Mononuclear cell (primary cell): ENCODE measurements at regions not wholly inside any gene's neighbourhood (a gene's known extent, or its start where the extent isn't known, plus 50 kb on each side); places are given as distances from the start of the nearest gene placed in this dataset.

Experiments
- H3K27me3 ChIP-seq: 2 replicates; pipeline ENCODE4 v1.6.0; 2011; ENCODE audit warnings: low read length, control low read depth; ENCODE audit not compliant: insufficient read depth
- H3K4me1 ChIP-seq: 2 replicates; pipeline ENCODE4 v1.5.1; 2011; ENCODE audit warnings: mild to moderate bottlenecking, low read length, control low read depth; ENCODE audit not compliant: insufficient read depth
- H3K4me3 ChIP-seq: 2 replicates; pipeline ENCODE4 v1.5.1; 2011; ENCODE audit warnings: mild to moderate bottlenecking, low read length, moderate library complexity
- H3K9me3 ChIP-seq: 2 replicates; pipeline ENCODE4 v1.5.1; 2011; ENCODE audit warnings: low read depth, mild to moderate bottlenecking, control low read depth, low read length

DNA sequence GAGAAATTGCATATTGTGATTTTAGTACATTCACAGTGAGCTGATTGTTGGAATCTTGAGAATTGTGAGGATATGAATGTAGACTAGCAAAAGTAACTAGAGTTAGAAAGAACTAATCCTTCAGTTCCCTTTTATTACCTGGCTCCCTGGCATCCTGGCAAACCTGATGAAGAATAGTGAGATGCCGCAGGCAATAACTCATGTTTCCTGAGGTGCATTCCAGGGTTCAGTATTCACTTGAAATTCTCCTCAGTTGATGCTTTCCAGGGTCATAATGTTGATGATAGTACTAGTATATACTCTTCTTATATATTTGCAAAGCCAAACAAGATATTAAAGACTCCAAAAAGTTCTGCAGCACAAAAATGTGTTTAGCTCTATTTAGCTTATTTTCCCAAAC, 432.1 kb upstream of the CELF4 start:
- H3K4me3 ChIP-seq: no peak overlapping the region
- H3K4me1 ChIP-seq: no peaks in the 10 kb centered on the region
- no peaks in the 10 kb centered on the region for H3K9me3 ChIP-seq
- H3K27me3 ChIP-seq: no peaks in the 10 kb centered on the region

DNA sequence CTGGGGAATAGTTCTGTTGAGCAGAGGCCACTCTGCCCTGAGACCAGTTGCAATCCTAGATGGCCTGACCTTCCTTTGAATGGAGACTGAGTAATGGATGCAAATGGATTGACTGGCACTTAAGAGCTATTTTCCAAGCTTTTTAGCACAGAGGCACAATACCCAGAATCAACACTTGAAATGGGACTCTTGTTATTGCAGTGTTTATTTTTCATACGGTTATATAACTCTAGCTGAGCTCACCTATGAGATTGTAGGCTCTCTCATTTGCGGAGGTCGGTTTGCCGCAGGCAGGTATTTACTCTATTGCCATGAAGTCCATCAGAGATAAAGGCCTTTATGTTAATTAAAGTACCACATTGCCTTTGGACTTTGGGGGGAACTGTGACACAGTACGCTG, 422.3 kb upstream of the CELF4 start:
- H3K9me3 ChIP-seq: no peaks in the 10 kb centered on the region
- H3K4me3 ChIP-seq: no peak overlapping the region
- H3K27me3 ChIP-seq: no peaks in the 10 kb centered on the region
- no peaks in the 10 kb centered on the region for H3K4me1 ChIP-seq

DNA sequence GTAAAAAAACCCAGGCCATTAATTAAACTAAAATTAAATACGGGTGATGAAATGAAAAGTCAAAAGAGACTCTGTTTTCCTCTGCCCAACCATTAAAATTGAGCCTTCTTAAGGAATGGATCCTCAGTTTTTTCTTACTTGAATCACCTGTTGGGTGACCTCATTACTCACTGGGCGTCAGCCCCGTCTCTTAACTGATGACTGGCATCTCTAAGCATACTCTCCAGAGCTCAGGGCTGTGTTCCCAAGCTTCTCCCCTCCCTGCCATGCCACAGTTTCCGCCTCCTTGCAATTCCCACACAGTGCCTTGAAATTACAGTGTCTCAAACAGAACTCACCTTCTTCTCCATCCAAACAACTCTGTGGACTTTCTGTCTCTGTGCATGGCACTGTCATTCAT, 421.1 kb upstream of the CELF4 start:
- Histone ChIP-seq H3K9me3 (no peaks in the 10 kb centered on the region), H3K4me3 (no peak overlapping the region), H3K4me1 (no peaks in the 10 kb centered on the region), H3K27me3 (no peaks in the 10 kb centered on the region)

DNA sequence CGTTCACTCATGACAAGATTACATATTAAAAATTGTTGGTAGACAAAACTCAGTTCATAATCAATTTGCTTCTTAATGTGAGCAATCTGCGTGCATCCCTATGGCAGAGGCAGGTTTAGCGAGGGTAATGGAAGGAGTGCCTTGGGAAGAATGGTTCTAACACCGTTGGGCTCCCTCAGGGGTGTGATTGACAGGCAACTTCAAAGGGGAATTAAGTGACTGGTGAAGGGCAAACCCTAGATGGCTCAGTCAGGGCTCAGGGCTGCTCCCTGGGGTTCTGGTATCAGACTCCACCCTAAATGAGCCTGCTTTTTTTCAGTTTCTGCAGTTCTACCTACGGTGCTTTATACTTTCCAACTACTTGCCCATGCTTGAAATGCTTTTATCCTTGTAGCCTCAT, 419.5 kb upstream of the CELF4 start:
- no peaks in the 10 kb centered on the region for H3K4me1 ChIP-seq
- H3K27me3 ChIP-seq: no peaks in the 10 kb centered on the region
- no peaks in the 10 kb centered on the region for H3K9me3 ChIP-seq
- no peak overlapping the region for H3K4me3 ChIP-seq

DNA sequence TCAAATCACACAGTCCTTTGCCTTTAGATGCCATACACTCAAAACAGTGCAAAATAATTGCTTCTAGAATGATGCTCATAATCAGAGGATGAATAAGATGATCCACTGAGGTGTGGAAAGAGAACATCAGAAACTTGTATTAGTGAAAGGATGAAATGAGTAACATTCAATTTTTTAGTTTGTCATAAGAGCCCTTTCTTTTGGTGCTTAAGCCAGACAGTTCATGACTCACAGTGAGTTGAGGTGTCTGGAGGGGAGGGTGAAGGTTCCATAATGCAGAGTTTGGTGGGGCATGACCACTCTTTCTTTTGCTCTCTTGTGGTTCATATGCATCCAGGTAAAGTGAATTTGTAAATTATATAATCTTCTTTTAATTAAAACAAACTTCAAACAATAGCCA, 415.0 kb upstream of the CELF4 start:
- Histone ChIP-seq H3K9me3 (no peaks in the 10 kb centered on the region), H3K4me3 (no peak overlapping the region), H3K27me3 (no peaks in the 10 kb centered on the region), H3K4me1 (no peaks in the 10 kb centered on the region)

DNA sequence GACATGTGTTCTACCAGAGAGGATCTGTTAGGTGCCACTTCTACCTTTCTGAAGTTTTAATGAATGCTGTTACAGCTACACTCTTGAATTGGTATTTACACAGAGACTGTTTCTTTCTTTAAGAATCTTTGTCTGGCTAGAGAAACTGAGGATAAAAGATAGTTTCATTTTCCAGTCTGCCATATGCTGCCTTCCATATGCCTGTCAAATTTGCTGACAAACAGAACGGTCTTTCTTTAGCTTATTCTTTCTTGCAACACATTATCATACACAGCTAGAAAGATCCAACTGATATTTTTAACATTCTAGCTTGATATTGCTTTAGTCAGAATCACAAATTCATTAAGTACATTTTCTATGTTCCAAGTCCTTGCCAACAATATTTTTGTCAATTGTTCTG, 409.8 kb upstream of the CELF4 start:
- Histone ChIP-seq H3K4me3 (no peak overlapping the region), H3K4me1 (no peaks in the 10 kb centered on the region), H3K27me3 (no peaks in the 10 kb centered on the region), H3K9me3 (no peaks in the 10 kb centered on the region)

DNA sequence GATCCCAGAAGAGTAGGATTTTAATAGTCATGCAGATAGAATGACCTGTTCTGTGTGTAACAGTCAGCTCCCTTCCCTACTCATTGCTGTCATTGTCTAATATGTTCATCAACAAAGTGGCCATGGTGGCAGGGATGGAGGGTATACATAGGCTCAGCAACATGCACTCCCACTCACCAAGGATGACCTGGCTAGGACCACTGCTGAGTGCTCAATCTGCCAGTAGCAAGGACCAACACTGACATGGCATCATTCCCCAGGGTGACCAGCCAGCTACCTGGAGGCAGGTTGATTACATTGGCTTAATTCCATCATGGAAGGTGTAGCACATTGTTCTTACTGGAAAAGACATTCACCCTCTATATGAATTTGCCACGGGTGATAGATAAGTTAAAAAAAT, 401.7 kb upstream of the CELF4 start:
- Histone ChIP-seq H3K27me3 (no peaks in the 10 kb centered on the region), H3K9me3 (no peaks in the 10 kb centered on the region), H3K4me1 (no peaks in the 10 kb centered on the region), H3K4me3 (no peak overlapping the region)

DNA sequence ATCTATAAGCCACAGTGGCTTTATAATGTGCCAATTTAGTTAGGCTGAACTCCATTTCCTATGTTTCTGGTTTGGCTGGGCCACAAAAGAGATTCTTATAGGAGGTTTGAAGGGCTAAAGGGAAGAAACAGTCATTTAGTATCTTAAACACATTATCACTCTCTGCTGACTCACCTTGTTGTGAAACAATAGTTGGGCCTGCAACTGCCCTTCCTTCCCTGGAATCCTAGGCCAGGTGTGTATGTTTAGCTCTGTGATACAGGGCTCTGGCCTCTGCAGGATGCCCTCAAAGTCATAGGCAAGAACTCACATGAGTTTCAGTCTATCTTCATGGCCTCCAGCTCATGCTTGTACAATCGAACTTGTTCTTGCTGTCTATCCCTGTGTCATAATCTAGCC, 400.0 kb upstream of the CELF4 start:
- H3K4me3 ChIP-seq: no peak overlapping the region
- no peaks in the 10 kb centered on the region for H3K4me1 ChIP-seq
- H3K9me3 ChIP-seq: no peaks in the 10 kb centered on the region
- H3K27me3 ChIP-seq: no peaks in the 10 kb centered on the region

DNA sequence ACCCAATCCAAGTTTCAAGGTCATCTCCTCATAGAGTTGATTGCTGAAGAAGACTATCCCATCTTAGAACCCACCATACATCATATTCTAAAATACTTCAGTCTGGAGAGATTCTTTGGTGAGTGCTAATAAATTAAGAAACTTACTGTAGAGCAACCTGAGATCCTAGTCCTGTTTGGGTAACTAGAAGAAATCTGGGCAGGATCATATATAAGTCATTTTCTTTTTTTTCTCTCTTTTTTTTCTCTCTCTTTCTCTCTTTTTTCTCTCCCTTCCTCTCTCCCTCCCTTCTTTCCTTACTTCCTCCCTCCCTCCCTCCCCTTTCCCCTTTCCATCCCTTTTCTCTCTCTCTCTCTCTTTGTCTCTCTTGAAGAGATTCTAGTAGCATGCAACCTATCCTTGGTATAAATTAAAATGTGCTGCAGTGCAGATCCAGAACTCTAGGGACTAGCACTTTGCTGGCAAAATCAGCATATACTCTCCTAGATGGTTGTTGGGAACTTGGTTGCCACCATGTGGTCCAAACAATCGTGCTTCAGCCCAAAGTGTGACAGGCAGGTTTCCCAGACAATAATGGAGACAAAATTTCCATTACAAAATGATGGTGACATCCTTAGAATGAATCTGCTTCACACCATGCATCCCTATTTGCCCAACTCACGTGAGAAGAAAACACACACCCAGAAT, 399.4 kb upstream of the CELF4 start:
- H3K4me1 ChIP-seq: no peaks in the 10 kb centered on the region
- H3K9me3 ChIP-seq: no peaks in the 10 kb centered on the region
- H3K4me3 ChIP-seq: no peak overlapping the region
- H3K27me3 ChIP-seq: no peaks in the 10 kb centered on the region

DNA sequence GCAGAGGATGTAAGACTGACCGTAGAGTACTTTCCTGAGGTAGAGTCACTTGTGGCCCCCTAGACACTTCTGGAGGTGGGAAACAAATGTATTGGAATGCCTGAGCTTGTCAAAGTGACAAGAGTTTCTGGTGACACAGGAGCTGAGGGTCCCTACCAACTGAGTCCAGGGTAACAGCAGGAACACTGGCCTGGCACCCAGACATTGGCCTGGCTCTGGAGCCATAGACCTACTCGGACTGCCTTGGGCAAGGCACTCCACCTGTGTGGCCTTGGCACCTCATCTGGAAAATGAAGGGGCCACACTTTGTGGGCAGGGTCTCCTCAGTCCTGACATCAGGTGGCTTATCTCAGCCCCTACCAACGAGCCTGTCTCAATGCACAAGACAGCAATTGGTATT, 398.2 kb upstream of the CELF4 start:
- no peak overlapping the region for H3K4me3 ChIP-seq
- no peaks in the 10 kb centered on the region for H3K27me3 ChIP-seq
- H3K9me3 ChIP-seq: no peaks in the 10 kb centered on the region
- no peaks in the 10 kb centered on the region for H3K4me1 ChIP-seq

DNA sequence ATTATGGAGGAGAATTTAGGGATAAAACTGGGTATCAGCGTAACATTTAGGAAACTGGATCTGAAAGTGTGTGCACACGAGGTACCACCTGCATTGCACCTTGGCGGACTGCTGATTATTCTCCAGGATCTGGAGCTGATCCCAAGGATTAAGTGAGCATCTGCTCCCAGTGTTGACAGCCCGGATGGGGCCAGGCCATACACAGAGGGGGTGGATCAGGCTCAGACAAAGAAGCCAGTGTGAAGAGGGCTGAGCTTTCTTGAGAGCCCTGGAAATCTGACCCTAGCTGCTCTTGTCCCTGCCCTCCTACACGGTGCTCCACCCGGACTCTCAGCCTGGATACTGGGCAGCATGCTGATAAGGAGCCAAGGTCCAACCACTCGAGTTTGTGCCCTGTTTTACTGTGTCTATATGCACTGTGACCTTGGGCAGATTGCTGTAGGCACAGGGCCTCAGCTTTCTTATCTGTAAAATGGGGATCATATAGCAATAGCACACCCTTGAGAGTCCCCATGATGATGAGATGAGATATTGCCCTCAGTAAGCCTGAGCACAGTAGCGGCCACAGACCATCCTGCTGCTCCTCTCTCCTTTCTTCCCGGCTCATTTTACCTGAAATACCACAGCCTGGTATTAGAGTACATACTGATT, 396.8 kb upstream of the CELF4 start:
- H3K4me3 ChIP-seq: no peak overlapping the region
- no peaks in the 10 kb centered on the region for H3K9me3 ChIP-seq
- H3K4me1 ChIP-seq: no peaks in the 10 kb centered on the region
- H3K27me3 ChIP-seq: no peaks in the 10 kb centered on the region

DNA sequence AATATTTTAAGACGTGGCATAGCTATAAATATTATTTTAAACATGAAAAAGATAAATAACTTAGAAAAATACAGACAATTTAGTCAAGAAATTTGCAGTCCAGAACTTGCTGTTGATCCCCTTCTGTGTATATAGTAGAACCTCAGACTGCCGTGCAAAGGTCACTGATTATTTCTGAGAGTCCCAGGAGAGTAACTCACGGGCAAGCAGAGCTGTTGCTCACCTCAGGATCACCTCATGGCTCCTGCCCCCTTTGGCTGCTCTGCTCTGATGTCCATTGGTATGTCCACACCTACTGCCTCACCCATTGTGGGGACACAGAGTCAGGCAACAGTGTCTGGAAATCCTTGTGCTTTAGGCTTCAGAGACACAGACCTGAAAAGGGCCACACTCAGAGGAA, 392.9 kb upstream of the CELF4 start:
- Histone ChIP-seq H3K4me1 (no peaks in the 10 kb centered on the region), H3K27me3 (no peaks in the 10 kb centered on the region), H3K4me3 (no peak overlapping the region), H3K9me3 (no peaks in the 10 kb centered on the region)

DNA sequence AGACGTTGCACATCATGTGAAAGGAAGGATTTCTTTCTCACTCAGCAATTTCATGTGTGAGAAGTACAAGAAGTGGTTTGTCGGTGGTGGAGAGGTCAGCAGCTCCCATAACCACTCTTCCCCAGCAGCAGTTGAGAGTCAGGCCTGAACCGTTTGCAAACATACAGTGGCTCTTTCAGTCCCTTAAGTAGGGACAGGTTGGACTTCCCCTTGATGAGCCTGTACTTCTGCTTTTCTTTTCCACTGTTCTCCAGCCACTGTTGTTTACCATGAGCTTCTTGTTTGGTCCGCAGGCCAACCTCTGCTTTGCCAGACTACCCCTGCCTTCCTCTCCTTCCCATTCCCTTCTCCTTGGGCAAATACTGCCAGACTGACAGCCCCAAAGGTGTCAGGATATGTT, 391.3 kb upstream of the CELF4 start:
- Histone ChIP-seq H3K27me3 (no peaks in the 10 kb centered on the region), H3K9me3 (no peaks in the 10 kb centered on the region), H3K4me1 (no peaks in the 10 kb centered on the region), H3K4me3 (no peak overlapping the region)

DNA sequence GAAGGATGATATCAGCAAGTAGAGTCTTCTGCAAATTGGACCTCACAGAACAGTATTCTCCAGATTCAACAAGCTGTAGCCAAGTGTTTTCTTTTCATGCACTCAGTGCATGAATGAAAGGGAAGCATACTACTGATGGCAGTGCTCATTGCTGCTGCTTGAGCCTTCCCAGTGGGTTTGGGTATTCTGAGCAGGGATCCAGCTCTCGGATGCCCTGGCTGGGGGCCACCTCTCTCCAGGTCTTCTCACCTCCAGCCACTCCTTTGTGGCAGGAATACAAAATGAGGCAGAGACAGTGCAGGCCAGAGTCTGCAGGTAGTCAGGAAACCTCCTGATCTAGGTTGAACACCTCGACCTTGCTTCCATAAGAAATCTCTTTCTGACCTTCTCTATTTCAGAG, 390.4 kb upstream of the CELF4 start:
- no peaks in the 10 kb centered on the region for H3K4me1 ChIP-seq
- H3K4me3 ChIP-seq: no peak overlapping the region
- H3K27me3 ChIP-seq: no peaks in the 10 kb centered on the region
- H3K9me3 ChIP-seq: no peaks in the 10 kb centered on the region

DNA sequence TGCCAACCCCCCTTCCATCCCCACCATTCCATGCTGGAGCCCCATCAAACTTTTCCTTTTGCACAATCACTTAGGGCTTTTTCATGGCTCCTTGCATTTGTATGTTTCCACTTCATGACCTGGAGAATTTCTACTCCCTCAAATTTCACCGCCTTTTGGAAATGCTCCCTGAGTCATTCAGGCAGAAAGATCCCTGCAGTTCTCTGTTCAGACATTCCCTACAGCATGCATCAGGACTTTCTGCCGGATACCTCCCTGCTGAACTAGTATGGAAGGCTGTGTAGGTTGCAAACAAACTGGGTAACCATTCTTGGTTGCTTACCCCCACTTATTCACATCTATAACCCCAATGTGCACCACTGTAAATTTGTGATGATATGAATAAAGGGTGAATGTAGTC, 389.6 kb upstream of the CELF4 start:
- Histone ChIP-seq H3K4me3 (no peak overlapping the region), H3K9me3 (no peaks in the 10 kb centered on the region), H3K4me1 (no peaks in the 10 kb centered on the region), H3K27me3 (no peaks in the 10 kb centered on the region)

DNA sequence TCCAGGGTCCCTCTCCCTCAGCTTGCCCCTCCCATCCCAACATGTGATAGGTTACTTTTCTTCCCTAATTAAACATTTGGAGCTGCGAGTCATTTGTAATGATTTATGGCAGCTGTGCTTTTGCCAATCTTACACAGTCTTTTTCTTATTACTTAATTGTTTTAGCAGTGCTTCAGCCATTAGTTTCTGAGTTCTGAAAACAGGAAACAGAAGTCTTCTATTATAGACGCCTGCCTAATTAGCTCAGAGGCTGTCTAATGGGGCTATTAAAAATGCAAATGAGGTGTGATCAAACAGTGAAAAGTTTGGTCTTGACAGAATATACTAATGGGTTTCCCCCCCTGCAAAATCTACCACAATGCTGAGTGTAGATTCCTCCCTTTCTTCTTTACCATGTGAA, 388.3 kb upstream of the CELF4 start:
- Histone ChIP-seq H3K27me3 (no peaks in the 10 kb centered on the region), H3K4me3 (no peak overlapping the region), H3K9me3 (no peaks in the 10 kb centered on the region), H3K4me1 (no peaks in the 10 kb centered on the region)
